GM10266 (cell line): ENCODE measurements at regions not wholly inside any gene's neighbourhood (a gene's known extent, or its start where the extent isn't known, plus 50 kb on each side); places are given as distances from the start of the nearest gene placed in this dataset.
"Not testable (repeated sequence)": the region's sequence is repeated elsewhere in the genome, so short reads cannot be mapped to it uniquely, and the experiment has no call there.

ENCODE experiments used
- DNase-seq: peaks from one replicate; pipeline ENCODE4 v3.0.0; 2012; ENCODE audit errors: extremely low spot score
- TF ChIP-seq, protein P1 (sequence below): IDR thresholded peaks from 2 replicates; pipeline ENCODE4 v1.5.1; 2012; ENCODE audit warnings: mild to moderate bottlenecking, low read depth; ENCODE audit not compliant: control insufficient read depth, insufficient read depth; ENCODE audit errors: missing control alignments

DNA sequence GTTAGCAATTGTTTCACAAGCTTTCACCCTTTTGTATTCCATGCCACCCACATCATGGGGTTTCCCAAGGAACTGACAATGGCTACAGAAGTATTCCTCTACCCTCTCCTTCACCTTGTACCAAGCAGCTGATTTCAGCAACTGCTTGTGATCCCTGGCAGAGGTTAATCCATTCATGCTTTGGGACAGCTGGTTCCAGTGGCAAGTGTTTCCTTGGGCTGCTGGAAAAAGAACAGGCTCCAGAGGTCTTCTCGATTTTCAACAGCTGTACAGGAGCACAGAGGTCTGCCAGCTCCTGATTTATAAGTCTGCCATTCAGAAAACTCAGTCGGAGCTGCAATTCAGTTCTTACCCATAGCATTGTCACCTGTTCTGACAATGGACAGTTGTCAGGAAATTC, 239.2 kb upstream of the CWC22 start:
- TF ChIP-seq, protein P1, sequence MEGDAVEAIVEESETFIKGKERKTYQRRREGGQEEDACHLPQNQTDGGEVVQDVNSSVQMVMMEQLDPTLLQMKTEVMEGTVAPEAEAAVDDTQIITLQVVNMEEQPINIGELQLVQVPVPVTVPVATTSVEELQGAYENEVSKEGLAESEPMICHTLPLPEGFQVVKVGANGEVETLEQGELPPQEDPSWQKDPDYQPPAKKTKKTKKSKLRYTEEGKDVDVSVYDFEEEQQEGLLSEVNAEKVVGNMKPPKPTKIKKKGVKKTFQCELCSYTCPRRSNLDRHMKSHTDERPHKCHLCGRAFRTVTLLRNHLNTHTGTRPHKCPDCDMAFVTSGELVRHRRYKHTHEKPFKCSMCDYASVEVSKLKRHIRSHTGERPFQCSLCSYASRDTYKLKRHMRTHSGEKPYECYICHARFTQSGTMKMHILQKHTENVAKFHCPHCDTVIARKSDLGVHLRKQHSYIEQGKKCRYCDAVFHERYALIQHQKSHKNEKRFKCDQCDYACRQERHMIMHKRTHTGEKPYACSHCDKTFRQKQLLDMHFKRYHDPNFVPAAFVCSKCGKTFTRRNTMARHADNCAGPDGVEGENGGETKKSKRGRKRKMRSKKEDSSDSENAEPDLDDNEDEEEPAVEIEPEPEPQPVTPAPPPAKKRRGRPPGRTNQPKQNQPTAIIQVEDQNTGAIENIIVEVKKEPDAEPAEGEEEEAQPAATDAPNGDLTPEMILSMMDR = no peak
- DNase-seq = no peak

DNA sequence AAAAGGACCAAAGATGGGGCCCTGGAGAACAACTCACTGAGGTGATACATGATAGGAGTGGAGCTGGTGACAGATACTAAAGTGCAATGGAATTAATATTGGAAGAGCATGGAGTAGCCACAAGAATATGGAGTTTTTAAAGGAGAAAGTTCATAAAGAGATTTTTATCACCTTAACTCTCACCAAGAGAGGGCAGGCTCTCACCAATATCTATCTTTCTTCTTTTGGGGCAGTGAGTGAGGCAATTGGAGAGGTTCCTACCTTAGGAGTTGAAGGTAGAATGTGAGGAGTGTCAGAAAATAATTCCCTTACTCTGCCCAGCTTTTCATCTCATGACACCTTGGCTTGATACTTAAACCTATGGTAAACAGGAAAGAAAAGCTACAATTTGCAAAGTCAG, 233.7 kb upstream of the CWC22 start:
- DNase-seq = no peak
- TF ChIP-seq, protein P1 = no peak

DNA sequence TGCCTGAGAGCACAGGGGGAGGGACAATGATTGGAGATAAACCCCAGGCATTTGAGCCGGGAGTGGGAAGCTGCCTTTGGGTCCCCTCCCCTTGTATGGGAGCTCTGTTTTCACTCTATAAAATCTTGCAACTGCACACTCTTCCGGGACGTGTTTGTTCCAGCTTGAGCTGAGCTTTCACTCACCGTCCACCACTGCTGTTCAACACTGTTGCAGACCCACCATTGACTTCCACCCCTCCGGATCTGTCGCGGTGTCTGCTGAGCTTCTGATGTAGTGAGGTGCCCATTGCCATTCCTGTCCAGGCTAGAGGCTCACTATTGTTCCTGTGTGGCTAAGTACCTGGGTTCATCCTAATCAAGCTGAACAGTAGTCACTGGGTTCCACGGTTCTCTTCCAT, 231.6 kb upstream of the CWC22 start:
- no peak for DNase-seq
- TF ChIP-seq, protein P1 = no peak

DNA sequence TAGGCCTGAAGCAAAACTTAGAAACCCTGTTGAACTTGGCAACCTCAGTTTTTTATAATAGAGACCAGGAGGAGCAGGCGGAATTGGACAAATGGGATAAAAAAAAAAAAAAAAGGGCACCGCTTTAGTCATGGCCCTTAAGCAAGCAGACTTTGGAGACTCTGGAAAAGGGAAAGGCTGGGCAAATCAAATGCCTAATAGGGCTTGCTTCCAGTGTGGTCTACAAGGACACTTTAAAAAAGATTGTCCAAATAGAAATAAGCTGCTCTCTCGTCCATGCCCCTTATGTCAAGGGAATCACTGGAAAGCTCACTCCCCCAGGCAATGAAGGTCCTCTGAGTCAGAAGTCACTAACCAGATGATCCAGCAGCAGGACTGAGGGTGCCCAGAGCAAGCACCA, 229.0 kb upstream of the CWC22 start:
- not testable (repeated sequence) for DNase-seq

DNA sequence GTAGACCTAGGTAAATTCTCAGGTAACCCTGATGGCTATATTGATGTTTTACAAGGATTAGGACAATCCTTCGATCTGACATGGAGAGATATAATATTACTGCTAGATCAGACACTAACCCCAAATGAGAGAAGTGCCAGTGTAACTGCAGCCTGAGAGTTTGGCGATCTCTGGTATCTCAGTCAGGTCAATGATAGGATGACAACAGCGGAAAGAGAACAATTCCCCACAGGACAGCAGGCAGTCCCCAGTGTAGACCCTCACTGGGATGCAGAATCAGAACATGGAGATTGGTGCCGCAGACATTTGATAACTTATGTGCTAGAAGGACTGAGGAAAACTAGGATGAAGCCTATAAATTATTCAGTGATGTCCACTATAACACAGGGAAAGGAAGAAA, 228.4 kb upstream of the CWC22 start:
- DNase-seq = not testable (repeated sequence)

DNA sequence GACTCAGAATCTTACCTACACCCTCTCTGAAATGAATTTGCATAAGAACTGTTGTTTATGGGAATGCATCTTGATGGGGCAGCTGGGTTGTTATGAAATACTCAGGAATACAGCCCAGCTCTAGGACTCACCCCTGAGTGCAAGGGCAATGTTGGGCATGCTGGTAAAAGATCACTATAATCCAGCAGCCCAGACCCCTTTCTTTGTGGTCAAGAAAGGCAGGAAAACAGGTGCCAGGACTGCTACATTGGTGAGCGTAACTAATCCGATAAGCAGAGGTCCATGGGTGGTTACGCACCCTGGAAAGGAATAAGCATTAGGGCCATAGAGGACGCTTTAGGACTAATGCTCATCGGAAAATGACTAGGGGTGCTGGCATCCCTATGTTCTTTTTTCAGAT, 227.9 kb upstream of the CWC22 start:
- DNase-seq = not testable (repeated sequence)

DNA sequence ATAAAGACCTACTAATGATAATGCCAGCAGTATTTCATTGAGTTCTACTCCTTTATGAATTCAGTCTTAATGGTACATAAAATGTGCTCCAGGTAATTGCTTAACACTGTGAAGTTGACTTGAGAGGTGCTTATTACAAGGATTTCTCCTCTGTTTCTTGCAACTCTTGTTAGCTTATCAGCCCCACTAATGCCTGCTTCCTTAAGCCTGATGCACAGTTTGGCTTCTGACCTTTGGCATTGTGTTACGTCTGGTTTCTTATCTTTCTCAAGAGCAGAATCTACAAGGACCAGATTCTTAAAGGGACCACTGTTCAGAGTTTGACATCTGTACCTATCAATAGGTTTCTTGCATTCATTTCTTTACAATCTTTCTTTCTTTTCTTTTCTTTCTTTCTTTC, 223.9 kb upstream of the CWC22 start:
- DNase-seq = no peak

DNA sequence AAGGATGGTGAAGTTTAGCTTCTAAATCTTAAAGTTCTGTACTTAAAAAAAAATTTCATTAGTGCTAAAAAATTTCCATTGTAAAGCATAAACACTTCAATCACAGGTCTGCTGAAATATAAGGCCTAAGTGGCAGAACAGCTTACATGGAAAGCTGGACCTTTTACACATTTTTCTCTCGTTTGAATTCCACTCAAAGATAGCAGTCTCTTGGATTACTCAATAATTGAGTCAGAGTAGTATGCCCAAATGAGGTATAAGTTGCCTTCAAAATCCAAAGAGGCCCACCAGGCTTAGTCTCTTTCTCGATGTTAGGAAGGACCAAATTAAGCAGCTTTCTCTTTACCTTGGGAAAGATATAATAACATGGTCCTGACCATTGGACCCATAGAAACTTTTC, 220.4 kb upstream of the CWC22 start:
- TF ChIP-seq, protein P1 = no peak
- no peak for DNase-seq

More for the DNA sequence above, 223.9 kb upstream of the CWC22 start:
- TF ChIP-seq, protein P1 = no peak

DNA sequence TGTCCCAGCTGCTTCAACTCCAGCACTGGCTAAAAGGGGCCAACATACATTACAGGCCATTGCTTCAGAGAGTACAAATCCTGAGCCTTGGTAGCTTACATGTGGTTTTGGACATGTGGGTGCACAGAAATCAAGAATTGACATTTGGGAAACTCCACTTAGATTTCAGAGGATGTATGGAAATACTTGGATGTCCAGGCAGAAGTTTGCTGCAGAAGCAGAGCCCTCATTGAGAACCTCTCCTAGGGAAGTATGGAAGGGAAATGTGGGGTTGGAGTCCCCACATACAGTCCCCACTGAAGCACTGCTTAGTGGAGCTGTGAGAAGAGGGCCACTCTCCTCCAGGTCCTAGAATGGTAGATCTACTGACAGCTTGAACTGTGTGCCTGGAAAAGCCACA, 218.0 kb upstream of the CWC22 start:
- DNase-seq = no peak
- TF ChIP-seq, protein P1 = no peak
